ENCODE measurements at regions not wholly inside any gene's neighbourhood (a gene's known extent, or its start where the extent isn't known, plus 50 kb on each side); places are given as distances from the start of the nearest gene placed in this dataset.

DNA sequence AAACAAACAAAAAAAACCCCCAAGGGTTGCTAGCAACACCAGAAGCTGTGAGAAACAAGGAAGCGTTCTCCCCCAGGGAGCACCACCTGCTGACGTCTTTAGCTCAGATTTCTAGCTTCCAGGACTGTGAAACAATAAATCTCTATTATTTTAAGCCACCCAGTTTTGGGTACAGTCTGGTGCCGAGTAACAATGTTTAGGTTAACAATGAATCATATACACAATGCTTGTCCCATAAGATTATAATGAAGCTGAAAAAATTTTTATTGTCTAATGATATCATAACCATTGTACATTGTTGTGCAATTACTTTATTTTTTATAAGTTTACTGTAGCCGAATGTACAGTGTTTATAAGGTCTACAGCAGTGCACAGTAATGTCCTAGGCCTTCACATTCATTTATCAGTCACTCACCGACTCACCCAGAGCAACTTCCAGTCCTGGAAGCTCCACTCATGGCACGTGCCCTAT is 72.1 kb upstream of the CAB39 start:
- Histone ChIP-seq H3K9me3 (no peaks in the 10 kb centered on the region), H3K4me1 (peaks cover 6% of the 10 kb centered on the region), H3K36me3 (no peaks in the 10 kb centered on the region), H3K27ac (no peak overlapping the region), H3K27me3 (no peaks in the 10 kb centered on the region), H3K4me3 (no peak overlapping the region)
- DNase-seq (ENCODE audit: low spot score in 2 of 2), result no peak
- TF ChIP-seq POLR2AphosphoS5 (IDR thresholded peaks at IDR 0.05) (no peak), EP300 (IDR thresholded peaks at IDR 0.05) (no peak), POLR2A (IDR thresholded peaks at IDR 0.05) (no peak)
- TF ChIP-seq, protein P1, sequence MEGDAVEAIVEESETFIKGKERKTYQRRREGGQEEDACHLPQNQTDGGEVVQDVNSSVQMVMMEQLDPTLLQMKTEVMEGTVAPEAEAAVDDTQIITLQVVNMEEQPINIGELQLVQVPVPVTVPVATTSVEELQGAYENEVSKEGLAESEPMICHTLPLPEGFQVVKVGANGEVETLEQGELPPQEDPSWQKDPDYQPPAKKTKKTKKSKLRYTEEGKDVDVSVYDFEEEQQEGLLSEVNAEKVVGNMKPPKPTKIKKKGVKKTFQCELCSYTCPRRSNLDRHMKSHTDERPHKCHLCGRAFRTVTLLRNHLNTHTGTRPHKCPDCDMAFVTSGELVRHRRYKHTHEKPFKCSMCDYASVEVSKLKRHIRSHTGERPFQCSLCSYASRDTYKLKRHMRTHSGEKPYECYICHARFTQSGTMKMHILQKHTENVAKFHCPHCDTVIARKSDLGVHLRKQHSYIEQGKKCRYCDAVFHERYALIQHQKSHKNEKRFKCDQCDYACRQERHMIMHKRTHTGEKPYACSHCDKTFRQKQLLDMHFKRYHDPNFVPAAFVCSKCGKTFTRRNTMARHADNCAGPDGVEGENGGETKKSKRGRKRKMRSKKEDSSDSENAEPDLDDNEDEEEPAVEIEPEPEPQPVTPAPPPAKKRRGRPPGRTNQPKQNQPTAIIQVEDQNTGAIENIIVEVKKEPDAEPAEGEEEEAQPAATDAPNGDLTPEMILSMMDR (IDR thresholded peaks at IDR 0.05), result no peak
- WGBS, result 79% methylated on average over 6 of the region's 6 CpGs

DNA sequence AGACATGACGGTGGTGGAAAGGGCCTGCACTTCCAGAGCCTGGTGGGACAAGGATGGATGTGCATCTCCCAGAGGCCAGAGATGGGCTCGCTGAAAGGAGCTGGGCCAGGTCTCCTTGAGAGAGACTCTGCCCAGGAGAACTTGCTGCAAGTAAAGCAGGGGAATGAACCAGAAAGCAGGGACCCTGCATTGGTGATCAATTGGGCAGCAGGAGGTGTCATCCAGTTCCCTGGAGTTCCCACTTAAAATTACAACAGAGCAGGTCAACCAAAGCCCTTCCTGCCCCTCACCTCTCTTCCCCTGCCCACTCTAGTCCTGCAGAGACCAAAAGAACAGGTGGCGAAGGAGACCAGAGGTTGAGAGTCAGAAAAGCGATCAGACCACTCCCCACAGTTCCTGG is 69.7 kb upstream of the CAB39 start:
- TF ChIP-seq, protein P1 (IDR thresholded peaks at IDR 0.05), result no peak
- no peak for TF ChIP-seq POLR2A (IDR thresholded peaks at IDR 0.05)

DNA sequence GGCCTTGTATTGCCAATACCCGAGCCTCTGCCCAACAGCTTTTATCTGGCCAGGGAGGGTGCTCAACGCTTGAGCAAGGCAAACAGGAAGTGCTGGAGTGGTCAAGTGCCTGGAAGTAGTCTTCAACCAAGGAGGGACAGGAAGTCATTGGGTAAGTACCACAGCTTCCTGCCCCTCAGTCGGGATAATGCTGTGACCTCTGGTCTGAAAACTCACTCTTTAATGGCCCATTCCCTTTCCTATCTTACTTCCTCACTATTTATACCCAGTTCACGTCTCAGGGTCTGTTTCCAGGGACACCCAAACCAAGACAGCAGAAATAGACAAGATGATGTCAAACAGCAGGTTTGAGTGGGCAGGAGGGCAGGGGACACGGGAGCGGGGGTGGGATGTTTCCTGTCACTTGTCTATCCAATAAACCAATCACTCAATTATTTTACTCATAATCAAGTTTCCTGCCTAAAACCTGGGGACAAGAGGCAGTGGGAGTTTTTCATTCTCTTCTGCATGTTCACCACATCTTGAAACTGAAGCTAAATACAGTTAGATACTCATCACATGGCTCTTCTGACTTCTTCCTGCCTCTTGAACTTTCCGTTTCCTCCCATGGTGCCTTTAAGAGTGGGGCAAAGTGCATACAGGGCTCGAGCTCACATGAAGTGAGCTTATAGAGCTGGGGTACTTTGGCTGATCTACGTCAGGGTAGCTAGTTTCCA is 68.9 kb upstream of the CAB39 start:
- H3K27me3 ChIP-seq, result no peaks in the 10 kb centered on the region
- H3K9me3 ChIP-seq, result no peaks in the 10 kb centered on the region
- peak overlapping the region; percentile 18 for H3K27ac ChIP-seq
- 64% methylated on average over 9 of the region's 9 CpGs for WGBS
- peaks cover 6% of the 10 kb centered on the region for H3K4me1 ChIP-seq
- TF ChIP-seq, protein P1 (IDR thresholded peaks at IDR 0.05), result no peak
- TF ChIP-seq POLR2A (IDR thresholded peaks at IDR 0.05) (no peak), POLR2AphosphoS5 (IDR thresholded peaks at IDR 0.05) (no peak), EP300 (IDR thresholded peaks at IDR 0.05) (no peak)
- peak in 1 of 2 donors; percentile 78 for DNase-seq (ENCODE audit: low spot score in 2 of 2)
- no peaks in the 10 kb centered on the region for H3K36me3 ChIP-seq
- no peak overlapping the region for H3K4me3 ChIP-seq

More for the DNA sequence above, 69.7 kb upstream of the CAB39 start:
- H3K4me3 ChIP-seq, result no peak overlapping the region
- no peaks in the 10 kb centered on the region for H3K27me3 ChIP-seq
- peak in 1 of 2 donors; percentile 48 for DNase-seq (ENCODE audit: low spot score in 2 of 2)
- peaks cover 6% of the 10 kb centered on the region for H3K4me1 ChIP-seq
- H3K9me3 ChIP-seq, result no peaks in the 10 kb centered on the region
- no peaks in the 10 kb centered on the region for H3K36me3 ChIP-seq
- WGBS, result 75% methylated on average over 4 of the region's 4 CpGs
- peak overlapping the region; percentile 18 for H3K27ac ChIP-seq

DNA sequence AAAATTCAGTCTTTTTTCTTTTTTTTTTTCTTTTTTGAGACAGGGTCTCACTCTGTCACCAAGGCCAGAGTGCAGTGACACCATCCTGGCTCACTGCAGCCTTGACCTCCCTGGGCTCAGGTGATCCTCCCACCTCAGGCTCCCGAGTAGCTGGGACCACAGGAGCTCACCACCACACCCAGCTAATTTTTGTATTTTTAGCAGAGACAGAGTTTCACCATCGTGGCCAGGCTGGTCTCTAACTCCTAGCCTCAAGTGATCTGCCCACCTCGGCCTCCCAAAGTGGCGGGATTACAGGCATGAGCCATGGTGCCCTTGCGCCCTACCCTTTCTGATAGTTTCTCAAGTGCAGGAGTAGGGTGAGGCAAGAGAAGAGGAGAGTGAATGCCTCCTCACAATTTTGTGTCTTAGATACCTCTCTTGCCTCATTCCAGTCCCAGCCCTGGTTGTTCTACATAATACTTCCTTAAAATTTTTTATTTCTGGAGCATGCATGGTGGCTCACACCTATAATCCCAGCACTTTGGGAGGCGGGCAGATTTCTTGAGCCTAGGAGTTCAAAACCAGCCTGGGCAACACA is 68.2 kb upstream of the CAB39 start:
- no peaks in the 10 kb centered on the region for H3K9me3 ChIP-seq
- H3K36me3 ChIP-seq, result no peaks in the 10 kb centered on the region
- whole genome bisulfite sequencing, result 84% methylated on average over 6 of the region's 6 CpGs
- H3K4me1 ChIP-seq, result peaks cover 6% of the 10 kb centered on the region
- H3K27me3 ChIP-seq, result no peaks in the 10 kb centered on the region
- DNase-seq (ENCODE audit: low spot score in 2 of 2), result peak in 1 of 2 donors; percentile 61
- no peak overlapping the region for H3K4me3 ChIP-seq
- no peak overlapping the region for H3K27ac ChIP-seq
- TF ChIP-seq POLR2AphosphoS5 (IDR thresholded peaks at IDR 0.05), result no peak
- TF ChIP-seq, protein P1 (IDR thresholded peaks at IDR 0.05), result no peak
- TF ChIP-seq EP300 (IDR thresholded peaks at IDR 0.05), result no peak
- TF ChIP-seq POLR2A (IDR thresholded peaks at IDR 0.05), result no peak

DNA sequence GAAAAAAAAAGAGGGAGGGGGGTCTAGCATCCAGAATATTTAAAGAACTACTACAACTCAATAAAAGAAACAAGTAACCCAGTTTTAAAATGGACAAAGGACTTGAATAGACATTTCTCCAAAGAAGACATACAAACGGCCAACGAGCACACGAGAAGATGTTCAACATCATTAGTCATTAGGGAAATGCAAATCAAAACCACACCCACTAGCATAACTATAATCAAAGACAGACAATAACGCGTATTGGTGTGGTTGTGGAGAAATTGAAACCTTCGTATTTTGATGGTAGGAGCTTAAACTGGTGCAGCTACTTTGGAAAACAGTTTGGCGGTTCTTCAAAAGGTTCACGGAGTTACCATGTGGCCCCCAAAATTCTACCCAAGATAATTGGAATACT is 64.3 kb upstream of the CAB39 start:
- Histone ChIP-seq H3K27me3 (no peaks in the 10 kb centered on the region), H3K36me3 (no peaks in the 10 kb centered on the region), H3K4me1 (peaks cover under 1% of the 10 kb centered on the region), H3K4me3 (no peak overlapping the region), H3K27ac (no peak overlapping the region), H3K9me3 (no peaks in the 10 kb centered on the region)
- DNase-seq (ENCODE audit: low spot score in 2 of 2), result no peak
- WGBS, result 74% methylated on average over 8 of the region's 8 CpGs
- TF ChIP-seq EP300 (IDR thresholded peaks at IDR 0.05) (no peak), POLR2A (IDR thresholded peaks at IDR 0.05) (no peak), POLR2AphosphoS5 (IDR thresholded peaks at IDR 0.05) (no peak)
- TF ChIP-seq, protein P1 (IDR thresholded peaks at IDR 0.05), result no peak

Data from suprapubic skin (tissue), 4 donors.